ENCODE measurements at regions not wholly inside any gene's neighbourhood (a gene's known extent, or its start where the extent isn't known, plus 50 kb on each side); places are given as distances from the start of the nearest gene placed in this dataset.

DNA sequence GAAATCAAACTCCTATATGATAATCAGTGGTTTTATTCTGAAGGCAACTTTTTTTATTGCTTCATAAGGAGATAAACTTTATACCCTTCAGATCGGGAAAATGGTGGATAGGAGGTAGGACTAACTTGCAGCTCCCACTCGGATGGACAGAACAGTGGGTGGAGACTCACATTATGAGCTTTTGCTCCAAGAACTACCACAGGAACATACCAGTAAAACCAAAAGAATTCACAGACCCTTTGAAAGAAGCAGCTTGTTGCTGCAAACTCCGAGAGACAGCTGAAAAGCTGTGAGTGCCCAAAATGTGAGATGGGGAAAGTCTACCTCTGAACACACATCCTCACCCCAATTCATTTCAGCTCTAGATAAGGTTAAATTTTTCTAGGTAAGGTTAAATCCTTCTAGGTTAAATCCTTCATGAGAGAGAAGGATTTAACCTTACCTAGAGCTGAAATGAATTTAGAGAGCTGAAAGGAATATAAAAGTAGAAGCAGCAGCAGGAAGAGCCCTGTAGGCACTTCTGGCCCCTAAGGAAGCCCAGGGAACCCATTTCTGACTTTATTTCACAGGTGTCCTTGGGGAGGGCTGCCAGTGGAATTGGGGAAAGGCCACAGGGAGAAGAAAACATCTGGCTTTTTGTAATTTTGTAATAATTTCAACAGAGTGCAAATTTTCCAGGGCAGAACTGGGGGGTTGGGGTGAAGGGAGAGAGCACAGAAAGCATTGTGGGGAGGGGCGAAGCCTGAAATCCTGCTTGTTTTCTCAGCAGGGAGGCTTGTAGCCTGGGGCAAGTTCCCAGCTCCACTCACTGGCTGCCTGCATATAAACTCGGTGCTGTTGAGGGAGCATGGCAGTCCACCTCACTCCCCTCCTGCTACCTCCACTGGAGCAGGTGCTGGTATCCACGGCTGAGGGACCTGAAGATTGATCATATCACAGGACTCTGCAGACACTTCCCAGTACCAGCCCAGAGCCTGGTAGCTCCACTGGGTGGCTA is 65.9 kb upstream of the HCRTR2 start:
- TF ChIP-seq, protein P1, sequence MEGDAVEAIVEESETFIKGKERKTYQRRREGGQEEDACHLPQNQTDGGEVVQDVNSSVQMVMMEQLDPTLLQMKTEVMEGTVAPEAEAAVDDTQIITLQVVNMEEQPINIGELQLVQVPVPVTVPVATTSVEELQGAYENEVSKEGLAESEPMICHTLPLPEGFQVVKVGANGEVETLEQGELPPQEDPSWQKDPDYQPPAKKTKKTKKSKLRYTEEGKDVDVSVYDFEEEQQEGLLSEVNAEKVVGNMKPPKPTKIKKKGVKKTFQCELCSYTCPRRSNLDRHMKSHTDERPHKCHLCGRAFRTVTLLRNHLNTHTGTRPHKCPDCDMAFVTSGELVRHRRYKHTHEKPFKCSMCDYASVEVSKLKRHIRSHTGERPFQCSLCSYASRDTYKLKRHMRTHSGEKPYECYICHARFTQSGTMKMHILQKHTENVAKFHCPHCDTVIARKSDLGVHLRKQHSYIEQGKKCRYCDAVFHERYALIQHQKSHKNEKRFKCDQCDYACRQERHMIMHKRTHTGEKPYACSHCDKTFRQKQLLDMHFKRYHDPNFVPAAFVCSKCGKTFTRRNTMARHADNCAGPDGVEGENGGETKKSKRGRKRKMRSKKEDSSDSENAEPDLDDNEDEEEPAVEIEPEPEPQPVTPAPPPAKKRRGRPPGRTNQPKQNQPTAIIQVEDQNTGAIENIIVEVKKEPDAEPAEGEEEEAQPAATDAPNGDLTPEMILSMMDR (IDR thresholded peaks at IDR 0.05), result no peak
- no peak for TF ChIP-seq POLR2A (IDR thresholded peaks at IDR 0.05)

Measured in testis (tissue), 2 donors.